ENCODE measurements at regions not wholly inside any gene's neighbourhood (a gene's known extent, or its start where the extent isn't known, plus 50 kb on each side); places are given as distances from the start of the nearest gene placed in this dataset.
A peak's percentile ranks its signal among the peaks of the same experiment; 100 is the strongest.

DNA sequence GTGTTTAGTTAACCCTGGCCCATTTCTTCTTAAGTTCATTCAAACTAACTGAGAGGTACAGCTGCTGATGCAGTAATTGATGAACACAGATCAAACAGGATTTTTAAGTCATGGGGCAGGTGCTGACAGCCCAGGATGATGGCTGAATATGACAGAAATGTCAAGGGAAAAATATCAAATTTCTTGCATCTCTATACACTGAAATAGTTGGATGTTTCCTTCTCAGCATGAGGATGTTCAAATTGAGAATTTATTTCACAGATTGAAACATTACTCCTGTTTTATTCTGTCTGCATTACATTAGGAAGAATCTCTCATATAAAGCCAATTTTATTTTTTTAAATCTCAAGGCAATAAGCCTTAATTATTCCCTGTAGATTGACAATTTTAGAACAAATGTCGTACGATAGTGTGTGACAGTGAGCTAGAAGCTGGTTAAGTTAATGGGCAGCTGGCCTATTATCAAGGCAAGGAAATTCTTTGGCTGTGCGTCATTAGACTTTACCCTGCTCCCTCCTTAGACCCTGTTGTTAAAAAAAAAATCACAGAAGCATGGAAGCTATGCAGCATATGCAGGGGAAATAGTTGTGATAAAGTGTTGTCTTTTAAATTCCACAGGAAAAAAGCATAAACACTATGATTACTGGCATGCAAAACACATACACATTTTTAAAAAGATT, 183.8 kb upstream of the KCNMB2 start:
- no peak for TF ChIP-seq TAF1 (IDR thresholded peaks at IDR 0.05; ENCODE audit: borderline replicate concordance, insufficient read depth, low read length)
- no peak for TF ChIP-seq SIN3A (IDR thresholded peaks at IDR 0.05; ENCODE audit: borderline replicate concordance, insufficient read depth, low read length)
- 0 out of 2 replicates have a peak, but pooled peaks have one; percentile 21 for TF ChIP-seq POLR2AphosphoS5 (IDR thresholded peaks at IDR 0.05; ENCODE audit: low read depth, low read length)

DNA sequence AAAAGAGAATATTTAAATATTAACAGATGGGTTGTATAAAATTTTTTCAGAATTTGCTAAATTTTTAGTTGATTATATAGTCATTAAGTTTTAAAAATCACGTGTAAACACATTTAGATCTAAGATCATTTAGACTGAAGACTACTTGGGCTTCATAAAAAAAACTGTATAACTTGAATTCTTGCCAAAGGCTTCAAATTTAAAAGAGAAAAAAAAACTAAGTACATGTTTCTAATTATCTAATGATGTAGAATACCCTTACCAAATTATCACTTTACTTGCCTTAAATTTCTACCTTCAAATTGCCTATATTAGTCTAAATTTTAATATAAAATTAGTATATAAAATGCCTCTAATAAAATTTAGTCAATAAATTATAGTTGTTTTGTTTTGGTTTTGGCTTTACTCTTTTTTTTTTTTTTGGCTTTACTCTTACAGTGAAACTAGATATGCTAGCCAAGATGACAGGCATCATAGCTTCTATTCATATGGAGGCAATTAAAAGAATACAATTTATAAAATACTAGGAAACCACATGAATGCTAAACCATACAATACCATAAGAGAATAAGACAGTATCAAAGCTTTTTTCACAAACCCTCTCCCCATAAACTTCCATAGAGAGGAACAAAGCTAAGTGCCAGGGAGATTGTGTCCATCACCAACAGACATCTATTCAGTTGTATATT, 183.1 kb upstream of the KCNMB2 start:
- no peak for TF ChIP-seq POLR2AphosphoS5 (IDR thresholded peaks at IDR 0.05; ENCODE audit: low read depth, low read length)
- no peak for TF ChIP-seq SIN3A (IDR thresholded peaks at IDR 0.05; ENCODE audit: borderline replicate concordance, insufficient read depth, low read length)
- no peak for TF ChIP-seq TAF1 (IDR thresholded peaks at IDR 0.05; ENCODE audit: borderline replicate concordance, insufficient read depth, low read length)
- TF ChIP-seq, protein P1, sequence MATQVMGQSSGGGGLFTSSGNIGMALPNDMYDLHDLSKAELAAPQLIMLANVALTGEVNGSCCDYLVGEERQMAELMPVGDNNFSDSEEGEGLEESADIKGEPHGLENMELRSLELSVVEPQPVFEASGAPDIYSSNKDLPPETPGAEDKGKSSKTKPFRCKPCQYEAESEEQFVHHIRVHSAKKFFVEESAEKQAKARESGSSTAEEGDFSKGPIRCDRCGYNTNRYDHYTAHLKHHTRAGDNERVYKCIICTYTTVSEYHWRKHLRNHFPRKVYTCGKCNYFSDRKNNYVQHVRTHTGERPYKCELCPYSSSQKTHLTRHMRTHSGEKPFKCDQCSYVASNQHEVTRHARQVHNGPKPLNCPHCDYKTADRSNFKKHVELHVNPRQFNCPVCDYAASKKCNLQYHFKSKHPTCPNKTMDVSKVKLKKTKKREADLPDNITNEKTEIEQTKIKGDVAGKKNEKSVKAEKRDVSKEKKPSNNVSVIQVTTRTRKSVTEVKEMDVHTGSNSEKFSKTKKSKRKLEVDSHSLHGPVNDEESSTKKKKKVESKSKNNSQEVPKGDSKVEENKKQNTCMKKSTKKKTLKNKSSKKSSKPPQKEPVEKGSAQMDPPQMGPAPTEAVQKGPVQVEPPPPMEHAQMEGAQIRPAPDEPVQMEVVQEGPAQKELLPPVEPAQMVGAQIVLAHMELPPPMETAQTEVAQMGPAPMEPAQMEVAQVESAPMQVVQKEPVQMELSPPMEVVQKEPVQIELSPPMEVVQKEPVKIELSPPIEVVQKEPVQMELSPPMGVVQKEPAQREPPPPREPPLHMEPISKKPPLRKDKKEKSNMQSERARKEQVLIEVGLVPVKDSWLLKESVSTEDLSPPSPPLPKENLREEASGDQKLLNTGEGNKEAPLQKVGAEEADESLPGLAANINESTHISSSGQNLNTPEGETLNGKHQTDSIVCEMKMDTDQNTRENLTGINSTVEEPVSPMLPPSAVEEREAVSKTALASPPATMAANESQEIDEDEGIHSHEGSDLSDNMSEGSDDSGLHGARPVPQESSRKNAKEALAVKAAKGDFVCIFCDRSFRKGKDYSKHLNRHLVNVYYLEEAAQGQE (IDR thresholded peaks at IDR 0.05; ENCODE audit: insufficient read depth in 1 of 2, low read depth in 2 of 2, low read length in 2 of 2): no peak
- no peak for TF ChIP-seq FOXP2 (optimal IDR thresholded peaks at IDR 0.05; ENCODE audit: borderline replicate concordance, extremely low read depth, extremely low read length, insufficient read depth)

- no peak for TF ChIP-seq FOXP2 (optimal IDR thresholded peaks at IDR 0.05; ENCODE audit: borderline replicate concordance, extremely low read depth, extremely low read length, insufficient read depth)
- no peak for TF ChIP-seq TAF1 (IDR thresholded peaks at IDR 0.05; ENCODE audit: borderline replicate concordance, insufficient read depth, low read length)
- no peak for TF ChIP-seq SIN3A (IDR thresholded peaks at IDR 0.05; ENCODE audit: borderline replicate concordance, insufficient read depth, low read length)
- TF ChIP-seq, protein P1 (IDR thresholded peaks at IDR 0.05; ENCODE audit: insufficient read depth in 1 of 2, low read depth in 2 of 2, low read length in 2 of 2): no peak
- no peak for TF ChIP-seq POLR2AphosphoS5 (IDR thresholded peaks at IDR 0.05; ENCODE audit: low read depth, low read length)
Measured at GRCh38 chr3:178359728-178360127, 176.5 kb upstream of the KCNMB2 start.

DNA sequence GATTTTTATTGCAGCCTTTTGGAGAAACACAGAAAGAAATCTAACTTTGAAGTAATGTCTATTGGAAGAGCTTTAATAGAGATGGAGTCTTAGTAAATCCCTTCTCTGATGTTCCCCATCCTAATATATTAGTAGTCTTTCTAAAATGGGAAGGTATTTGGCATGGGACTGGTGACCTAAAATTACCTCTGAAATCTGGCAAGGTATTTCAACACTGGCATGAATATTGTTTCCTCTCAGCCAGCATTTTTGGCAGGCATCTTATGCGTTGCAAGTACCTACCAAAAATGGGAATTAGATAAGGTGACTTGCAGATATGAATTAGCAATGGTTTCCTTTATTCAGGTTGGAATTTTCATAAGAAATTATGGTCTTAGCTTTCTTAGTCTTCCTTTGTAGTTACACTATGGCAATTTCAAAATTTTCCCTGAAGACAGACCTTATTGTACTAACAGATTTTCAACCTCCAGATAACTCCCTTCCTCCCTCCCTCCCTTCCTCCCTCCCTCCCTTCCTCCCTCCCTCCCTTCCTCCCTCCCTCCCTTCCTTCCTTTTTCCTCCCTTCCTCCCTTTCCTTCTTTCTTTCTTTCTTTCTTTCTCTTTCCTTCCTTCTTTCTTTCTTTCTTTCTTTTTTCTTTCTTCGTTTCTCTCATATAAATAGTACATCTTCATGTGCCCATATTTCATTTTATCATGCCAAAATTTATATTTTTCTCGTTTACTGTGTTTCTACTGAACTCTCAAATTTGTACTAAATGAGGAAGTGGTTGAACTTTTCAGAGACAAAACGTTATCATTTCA, 168.2 kb upstream of the KCNMB2 start:
- TF ChIP-seq, protein P1 (IDR thresholded peaks at IDR 0.05; ENCODE audit: insufficient read depth in 1 of 2, low read depth in 2 of 2, low read length in 2 of 2): no peak
- TF ChIP-seq TAF1 (IDR thresholded peaks at IDR 0.05; ENCODE audit: borderline replicate concordance, insufficient read depth, low read length) (no peak), POLR2AphosphoS5 (IDR thresholded peaks at IDR 0.05; ENCODE audit: low read depth, low read length) (no peak), FOXP2 (optimal IDR thresholded peaks at IDR 0.05; ENCODE audit: borderline replicate concordance, extremely low read depth, extremely low read length, insufficient read depth) (no peak), SIN3A (IDR thresholded peaks at IDR 0.05; ENCODE audit: borderline replicate concordance, insufficient read depth, low read length) (no peak)

DNA sequence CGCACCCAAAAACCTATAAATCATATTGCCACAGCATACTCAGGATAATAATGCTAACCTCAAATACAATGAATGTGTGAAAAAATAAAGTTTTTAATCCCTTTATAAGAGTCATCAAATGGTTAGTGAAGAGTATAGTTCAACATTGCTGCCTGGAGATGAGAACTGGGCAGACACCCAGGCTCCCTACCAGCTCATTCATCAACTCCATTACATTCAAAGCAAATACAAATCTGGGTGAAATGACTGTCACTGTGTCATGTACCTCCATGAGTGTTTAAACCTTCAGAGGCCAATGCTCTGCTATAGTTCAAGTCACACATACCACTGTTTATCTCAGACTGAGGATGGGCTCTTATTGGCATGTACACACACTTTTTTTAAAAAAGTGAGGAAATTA, 167.2 kb upstream of the KCNMB2 start:
- no peak for TF ChIP-seq POLR2AphosphoS5 (IDR thresholded peaks at IDR 0.05; ENCODE audit: low read depth, low read length)
- TF ChIP-seq FOXP2 (optimal IDR thresholded peaks at IDR 0.05; ENCODE audit: borderline replicate concordance, extremely low read depth, extremely low read length, insufficient read depth): no peak
- no peak for TF ChIP-seq TAF1 (IDR thresholded peaks at IDR 0.05; ENCODE audit: borderline replicate concordance, insufficient read depth, low read length)
- TF ChIP-seq SIN3A (IDR thresholded peaks at IDR 0.05; ENCODE audit: borderline replicate concordance, insufficient read depth, low read length): no peak
- TF ChIP-seq, protein P1 (IDR thresholded peaks at IDR 0.05; ENCODE audit: insufficient read depth in 1 of 2, low read depth in 2 of 2, low read length in 2 of 2): no peak
